ENCODE measurements at regions not wholly inside any gene's neighbourhood (a gene's known extent, or its start where the extent isn't known, plus 50 kb on each side); places are given as distances from the start of the nearest gene placed in this dataset.

GRCh38 chr11:127307700-127308099 lies 307.1 kb upstream of the KIRREL3 start:
- TF ChIP-seq E2F4 (CRISPR knock-in tag; IDR thresholded peaks at IDR 0.05; ENCODE audit: borderline replicate concordance, low read depth): no peak
- no peak for TF ChIP-seq CREB1 (CRISPR knock-in tag; IDR thresholded peaks at IDR 0.05)

All from WTC11 (cell line).